ENCODE measurements at regions not wholly inside any gene's neighbourhood (a gene's known extent, or its start where the extent isn't known, plus 50 kb on each side); places are given as distances from the start of the nearest gene placed in this dataset.

DNA sequence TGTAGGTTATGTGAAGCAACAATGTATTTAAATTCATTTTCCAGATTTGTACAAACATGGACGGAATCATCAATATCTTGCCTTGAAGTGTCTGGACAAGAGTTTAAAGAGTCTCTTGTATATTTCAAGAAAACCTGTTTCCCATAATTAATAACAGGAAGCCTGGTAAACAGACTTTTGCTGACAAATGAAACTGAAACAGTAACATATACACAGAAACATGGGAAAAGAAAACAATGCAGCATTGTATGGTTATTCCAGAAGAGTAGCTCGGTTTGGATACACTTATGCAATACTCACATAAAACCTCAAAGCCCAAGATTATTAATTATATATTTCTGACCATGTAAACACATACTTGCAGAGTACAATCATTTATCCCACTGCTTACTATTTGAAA, 265.5 kb downstream of the PTPRC start:
- DNase-seq (ENCODE audit: low read depth), result no peak

DNA sequence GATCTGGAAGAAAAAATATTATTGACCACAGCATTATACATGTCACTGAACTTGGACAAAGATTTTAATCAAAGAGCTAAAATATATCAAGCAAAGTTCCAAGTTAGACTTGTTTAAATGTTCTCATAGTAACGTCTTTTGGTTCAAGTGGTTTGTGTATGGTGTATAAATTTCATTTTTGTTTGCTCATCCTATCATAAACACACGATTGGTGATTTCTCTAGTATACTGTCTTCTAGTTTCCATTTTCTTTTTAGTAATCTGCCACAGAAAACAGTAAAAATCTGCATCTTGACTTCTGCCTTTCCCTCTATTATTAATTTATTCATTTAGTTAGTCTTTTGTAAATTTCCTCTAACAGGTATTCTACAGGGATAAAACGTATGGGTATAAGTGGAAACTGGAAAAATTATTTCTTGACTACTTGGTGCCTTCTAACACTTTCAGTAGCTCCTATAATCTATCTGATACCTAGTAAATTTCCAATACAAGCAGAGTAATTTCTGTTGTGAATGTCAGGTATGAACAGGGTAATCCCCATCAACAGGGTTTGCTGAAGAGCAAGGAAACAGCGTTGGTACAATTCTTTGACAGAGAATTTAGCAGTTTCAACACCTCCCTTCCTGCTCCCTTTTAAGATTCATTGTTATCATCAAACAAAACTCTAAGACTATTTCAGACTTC, 268.0 kb downstream of the PTPRC start:
- DNase-seq (ENCODE audit: low read depth), result no peak

DNA sequence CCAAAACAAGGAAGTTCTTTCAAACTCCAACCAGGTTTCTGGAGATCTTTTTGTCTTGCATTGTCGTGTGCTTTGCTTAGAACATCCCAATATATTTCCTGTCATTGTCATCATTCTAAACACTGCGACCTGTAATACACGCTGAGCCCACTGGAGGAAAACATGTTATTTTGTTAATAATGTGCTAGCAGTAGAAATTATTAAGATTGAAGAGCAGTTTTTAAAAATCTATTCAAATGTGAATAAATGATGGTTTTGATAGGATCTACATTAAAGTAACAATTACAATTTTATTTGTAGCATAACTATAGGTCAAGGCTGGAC, 268.5 kb downstream of the PTPRC start:
- no peak for DNase-seq (ENCODE audit: low read depth)

GRCh38 chr1:198908995-198909394, 270.2 kb downstream of the PTPRC start:
- DNase-seq (ENCODE audit: low read depth), result no peak

GRCh38 chr1:198909973-198910372, 271.1 kb downstream of the PTPRC start:
- no peak for DNase-seq (ENCODE audit: low read depth)

DNA sequence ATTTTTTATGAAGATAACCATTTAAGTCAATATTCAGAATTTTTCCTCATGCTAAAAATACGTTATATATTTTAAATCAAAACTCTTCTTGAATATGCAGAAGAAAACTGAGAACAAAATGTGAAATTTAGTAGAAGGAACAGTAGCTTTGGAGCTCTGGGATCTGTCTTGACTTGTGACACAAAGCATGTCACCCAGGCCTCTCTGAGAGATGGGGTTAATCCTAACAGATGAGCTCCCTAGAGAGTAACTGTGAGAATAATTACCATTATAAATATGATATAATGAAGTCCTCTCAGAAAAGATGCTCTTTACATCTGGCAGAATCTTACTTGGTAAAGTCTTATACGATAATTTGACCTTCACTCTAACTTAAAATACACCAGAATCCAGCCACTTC, 272.0 kb downstream of the PTPRC start:
- no peak for DNase-seq (ENCODE audit: low read depth)

GRCh38 chr1:198912046-198912445, 273.2 kb downstream of the PTPRC start:
- no peak for DNase-seq (ENCODE audit: low read depth)

GRCh38 chr1:198913667-198914066, 274.8 kb downstream of the PTPRC start:
- no peak for DNase-seq (ENCODE audit: low read depth)

DNA sequence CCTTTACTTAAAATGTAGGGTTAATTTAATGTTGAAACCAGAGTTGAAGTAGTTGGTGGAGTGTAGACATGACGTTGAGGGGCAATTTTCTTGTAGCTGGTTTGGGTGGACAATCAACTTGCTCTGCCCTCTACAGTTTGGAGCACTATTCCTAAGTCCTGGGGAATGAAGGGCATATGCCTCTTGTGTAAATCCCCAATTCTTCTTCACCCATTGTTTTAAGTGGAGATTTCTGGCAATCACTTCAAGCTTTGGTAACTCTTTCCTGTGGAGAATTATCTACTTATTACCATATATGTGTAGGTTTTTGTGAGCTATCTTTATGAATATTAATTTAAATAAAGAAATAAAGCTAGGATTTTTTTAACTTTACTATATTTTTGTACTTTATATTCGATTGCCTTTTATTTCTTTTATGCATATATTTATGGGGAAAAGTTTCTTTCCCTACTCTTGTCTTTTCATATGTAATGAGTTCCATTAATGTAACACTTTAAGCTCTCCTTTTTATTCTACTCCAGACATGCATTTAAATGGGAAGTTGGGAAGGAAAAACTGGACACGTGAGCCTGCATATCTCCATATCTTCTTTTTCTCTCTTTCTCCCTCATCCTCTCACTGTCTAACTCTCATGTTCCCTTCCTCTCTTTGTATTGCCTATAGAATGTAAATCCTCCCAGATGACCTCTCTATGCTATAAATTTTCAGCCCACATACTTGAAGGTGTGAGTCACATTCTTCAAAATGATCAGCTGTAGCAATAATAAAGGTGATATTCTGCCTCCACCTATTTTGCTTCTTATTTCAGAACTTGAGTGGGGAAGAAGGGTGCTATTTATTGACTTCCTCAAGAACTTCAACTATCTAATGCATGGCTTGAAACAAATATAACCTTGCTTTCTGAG, 276.7 kb downstream of the PTPRC start:
- DNase-seq (ENCODE audit: low read depth), result no peak

DNA sequence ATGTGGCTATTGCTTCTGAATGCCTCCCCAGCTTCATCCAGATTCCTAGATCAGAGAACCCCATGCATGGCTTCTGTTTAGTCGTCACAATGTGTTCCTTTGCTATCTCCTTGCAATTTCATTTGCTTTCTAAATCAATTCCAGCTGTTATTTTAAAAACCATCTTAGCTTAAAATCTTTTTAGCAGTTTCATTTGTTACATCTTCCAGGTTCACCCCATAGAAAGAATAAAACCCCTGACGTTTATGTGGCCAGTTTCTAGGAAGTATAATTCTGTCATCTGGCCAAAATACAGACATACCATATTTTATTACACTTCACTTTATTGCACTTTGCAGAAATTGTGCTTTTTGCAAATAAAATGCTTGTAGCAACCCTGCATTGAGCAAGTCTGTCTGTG, 278.4 kb downstream of the PTPRC start:
- no peak for DNase-seq (ENCODE audit: low read depth)

- DNase-seq (ENCODE audit: low read depth), result no peak
Measured at GRCh38 chr1:198918920-198919319, 280.1 kb downstream of the PTPRC start.

DNA sequence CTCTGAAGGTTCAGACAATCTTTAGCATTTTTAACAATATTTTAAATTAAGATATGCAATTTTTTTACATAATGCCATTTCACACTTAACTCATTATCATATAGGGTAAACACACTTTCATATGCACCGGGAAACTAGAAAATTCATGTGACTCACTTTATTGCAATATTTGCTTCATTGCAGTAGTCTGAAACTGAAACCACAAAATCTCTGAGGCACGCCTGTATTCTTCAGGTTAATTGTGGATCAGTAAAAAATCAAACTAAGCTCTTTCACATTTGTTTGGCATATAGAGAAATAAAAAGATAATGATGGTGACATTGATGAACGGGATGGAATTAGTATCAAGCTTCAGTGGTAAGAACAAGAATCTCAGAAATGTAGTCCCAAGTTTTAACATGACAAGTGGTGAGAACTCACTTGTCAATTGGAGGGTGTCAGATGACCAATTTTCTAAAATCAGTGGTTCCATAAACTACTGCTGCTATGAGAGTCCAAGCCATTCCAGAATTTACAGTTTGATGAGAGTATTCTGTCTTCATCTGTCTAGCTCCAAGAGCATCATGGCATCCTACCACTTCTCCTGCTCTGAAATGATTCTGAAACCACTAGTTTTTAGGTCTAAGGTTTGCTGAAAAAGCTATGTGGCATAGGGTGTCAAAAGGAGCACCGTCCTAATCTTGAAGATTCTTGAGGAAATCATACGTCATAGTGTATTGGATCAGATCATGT, 281.0 kb downstream of the PTPRC start:
- DNase-seq (ENCODE audit: low read depth), result no peak

GRCh38 chr1:198922638-198923430, 284.0 kb downstream of the PTPRC start:
- no peak for DNase-seq (ENCODE audit: low read depth)

DNA sequence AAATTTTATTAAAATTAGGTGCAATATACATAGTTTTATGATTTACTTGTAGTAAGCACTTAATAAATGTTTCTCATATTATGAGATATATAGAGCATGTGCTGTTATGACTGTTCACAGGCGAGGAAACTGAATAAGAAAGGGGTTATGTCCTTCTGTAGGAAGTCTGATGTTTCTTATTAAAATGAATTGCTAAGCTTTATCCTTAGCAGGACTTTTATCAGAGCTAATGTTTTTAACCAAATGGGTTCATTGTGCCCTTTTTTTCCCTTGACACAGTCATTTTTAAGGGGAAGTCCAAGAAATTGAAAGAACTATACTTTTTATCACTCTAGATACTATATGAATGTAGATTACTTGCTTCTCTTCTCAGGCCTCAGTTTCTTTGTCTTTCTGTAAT, 285.2 kb downstream of the PTPRC start:
- DNase-seq (ENCODE audit: low read depth), result no peak

DNA sequence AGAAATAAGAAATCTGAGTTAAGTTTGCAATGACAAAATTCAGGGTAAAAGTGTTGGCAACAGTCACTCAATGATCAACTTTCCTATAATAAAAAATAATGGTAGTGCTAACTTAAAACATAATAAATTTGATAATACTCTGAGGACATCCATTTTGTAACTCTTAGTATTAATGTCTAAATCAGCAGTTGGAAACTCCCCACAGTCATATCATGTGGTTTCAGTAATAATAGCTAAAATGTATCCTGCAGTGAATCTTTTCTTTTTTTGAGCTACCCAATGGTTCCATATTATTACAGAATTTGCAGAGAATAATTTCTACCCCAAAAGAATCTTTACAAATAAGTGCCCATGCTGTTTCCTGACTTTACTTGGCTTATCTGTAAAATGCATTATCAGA, 286.7 kb downstream of the PTPRC start:
- no peak for DNase-seq (ENCODE audit: low read depth)

DNA sequence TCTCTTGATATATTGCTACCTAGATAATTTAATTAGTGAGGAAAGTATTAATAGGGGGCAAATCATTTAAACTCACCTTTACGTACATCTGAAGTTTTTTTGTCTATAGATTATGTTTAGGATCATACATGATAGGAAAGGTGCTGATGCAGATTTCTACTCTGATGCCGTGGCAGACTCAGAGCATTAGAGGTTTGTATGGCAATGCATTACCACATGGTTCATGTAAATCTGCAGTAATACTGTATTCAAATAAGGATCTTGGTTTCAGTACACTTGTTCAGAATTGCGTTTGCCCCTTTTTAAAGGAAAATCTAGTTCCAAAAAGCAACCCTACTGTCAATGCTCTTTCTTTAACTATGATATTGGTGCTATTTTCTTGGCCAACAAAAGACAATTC, 288.3 kb downstream of the PTPRC start:
- DNase-seq (ENCODE audit: low read depth), result no peak

GRCh38 chr1:198929111-198929604, 290.3 kb downstream of the PTPRC start:
- no peak for DNase-seq (ENCODE audit: low read depth)

DNA sequence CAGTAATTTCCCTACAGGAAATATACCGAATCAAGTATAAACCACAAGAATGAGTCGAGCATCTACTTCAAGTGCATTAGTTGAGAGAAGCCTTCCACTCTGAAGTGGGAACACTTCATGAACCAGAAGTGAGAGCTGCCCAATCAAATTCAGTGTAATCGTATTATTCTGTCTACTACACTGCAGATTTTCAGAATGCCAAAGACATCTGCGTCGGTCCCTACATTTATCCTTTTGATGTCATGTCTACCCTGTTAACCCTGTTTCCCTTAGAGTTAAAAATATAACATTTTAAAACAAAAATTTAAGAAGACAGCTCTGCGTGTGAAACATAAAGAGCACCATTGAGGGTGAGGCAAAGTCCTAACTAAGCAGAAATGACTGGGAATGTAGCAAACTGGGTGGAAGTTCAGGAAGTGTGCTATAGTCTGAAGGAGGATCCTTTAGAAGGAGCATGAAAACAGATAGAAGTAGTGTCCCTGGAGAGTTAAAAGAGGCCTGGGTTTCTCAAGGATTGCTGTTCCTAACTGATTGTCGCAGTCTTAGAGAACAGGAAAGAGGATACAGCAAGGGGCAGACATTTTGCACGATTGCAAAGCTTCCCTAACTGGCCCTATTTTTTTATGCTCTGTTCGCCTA, 291.2 kb downstream of the PTPRC start:
- DNase-seq (ENCODE audit: low read depth), result no peak

GRCh38 chr1:198932351-198932991, 293.6 kb downstream of the PTPRC start:
- DNase-seq (ENCODE audit: low read depth), result no peak

DNA sequence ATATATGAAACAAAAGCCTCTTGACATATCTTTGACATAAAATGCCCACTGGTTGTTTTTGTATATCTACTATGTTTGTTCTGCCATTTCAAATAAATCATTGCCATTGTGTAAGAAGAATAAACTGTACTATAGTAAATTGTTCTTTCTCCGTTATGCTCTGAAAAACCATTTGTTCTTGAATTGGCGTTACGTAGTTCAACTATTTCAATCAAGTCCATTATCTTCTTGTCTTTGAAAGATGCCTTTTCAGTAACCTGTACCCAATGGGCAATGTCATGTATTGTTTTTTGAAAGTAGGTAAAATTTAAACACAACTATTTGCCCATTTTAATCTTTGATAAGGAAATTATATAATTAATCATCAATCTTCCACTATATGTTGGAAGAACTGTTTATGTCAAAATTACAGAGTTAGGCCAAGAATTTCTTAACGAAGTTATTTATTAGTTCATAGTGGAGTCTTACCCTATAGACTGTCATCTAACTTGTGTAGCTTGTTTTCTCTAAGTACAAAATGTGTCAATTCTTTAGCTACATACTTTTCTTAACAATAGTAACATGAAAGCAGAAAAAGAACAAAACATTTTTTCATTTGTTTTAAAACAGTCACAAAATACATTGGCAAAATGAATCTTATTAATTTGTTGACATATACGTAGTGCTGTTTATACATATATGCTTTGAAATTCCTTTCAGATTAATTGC, 294.8 kb downstream of the PTPRC start:
- no peak for DNase-seq (ENCODE audit: low read depth)
